Testis (tissue), 2 donors: ENCODE measurements at regions not wholly inside any gene's neighbourhood (a gene's known extent, or its start where the extent isn't known, plus 50 kb on each side); places are given as distances from the start of the nearest gene placed in this dataset.

Experiments
- DNase-seq: peaks from one replicate; pipeline ENCODE4 v3.0.0-alpha.2; 2019
- H3K27ac ChIP-seq, 2 donors: fragments of 200-600 bp; sonication (generic); one replicate each; pipeline ENCODE4 v1.5.1; 2019
- H3K27me3 ChIP-seq: fragments of 200-600 bp; sonication (generic); one replicate; pipeline ENCODE4 v1.5.1; 2019
- H3K36me3 ChIP-seq: fragments of 200-600 bp; sonication (generic); one replicate; pipeline ENCODE4 v1.5.1; 2017; ENCODE audit warnings: low read depth; ENCODE audit errors: missing control alignments
- H3K4me1 ChIP-seq: fragments of 200-600 bp; sonication (generic); one replicate; pipeline ENCODE4 v1.5.1; 2019
- H3K4me3 ChIP-seq, 2 donors: fragments of 200-600 bp; sonication (generic); one replicate each; pipeline ENCODE4 v1.5.1; 2017 to 2019
- H3K9me3 ChIP-seq: fragments of 200-600 bp; sonication (generic); one replicate; pipeline ENCODE4 v1.5.1; 2017
- POLR2A ChIP-seq: fragments of 450-650 bp; IDR thresholded peaks from one replicate; pipeline ENCODE4 v1.6.1; 2017; ENCODE audit warnings: antibody characterized with exemption, mild to moderate bottlenecking, moderate library complexity
- WGBS, 2 donors: methylation state at CpG; one replicate each; pipeline ENCODE4 v1.1.5; 2018; 5-methylcytosine and 5-hydroxymethylcytosine counted together
- intact Hi-C: fragments of 100-400 bp; cut with DNase I; formaldehyde crosslinking; loops from one replicate; pipeline ENCODE4 v1.15.1; 2023; ENCODE audit warnings: low total_unique reads
- TF ChIP-seq, protein P1 (sequence below), 3 experiments: fragments of 450-650 bp in 2 of 3; fragments of 200-600 bp in 1 of 3; sonication (generic) in 1 of 3; IDR thresholded peaks; one replicate each; pipeline ENCODE4 v1.5.1; 2016 to 2019; ENCODE audit warnings: antibody characterized with exemption in 3 of 3, mild to moderate bottlenecking in 2 of 3, moderate library complexity in 1 of 3

DNA sequence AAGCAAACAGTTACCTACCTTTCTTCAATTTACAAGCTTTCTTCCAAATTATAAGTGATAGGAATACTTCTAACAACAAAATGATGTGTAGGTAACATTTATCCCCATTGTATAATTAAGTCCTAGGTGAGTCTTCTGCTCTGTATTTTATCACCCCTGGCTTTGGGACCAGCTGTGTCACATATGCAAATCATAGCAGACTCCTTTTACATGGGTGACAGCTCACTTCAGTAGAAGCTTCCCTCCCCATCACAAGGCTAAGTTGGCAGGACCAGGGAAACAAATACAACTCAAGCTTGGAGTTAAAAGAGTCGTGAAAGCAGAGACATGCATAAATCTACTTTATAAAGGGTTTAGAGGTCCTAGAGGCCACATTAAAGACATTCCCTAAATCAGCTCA is 121.1 kb upstream of the RUNX1 start:
- intact Hi-C loops = no loop called here
- Histone ChIP-seq H3K9me3 (no peaks in the 10 kb centered on the region), H3K27ac (no peak overlapping the region), H3K27me3 (no peaks in the 10 kb centered on the region), H3K4me1 (no peaks in the 10 kb centered on the region), H3K4me3 (no peak overlapping the region), H3K36me3 (no peaks in the 10 kb centered on the region)
- TF ChIP-seq, protein P1, sequence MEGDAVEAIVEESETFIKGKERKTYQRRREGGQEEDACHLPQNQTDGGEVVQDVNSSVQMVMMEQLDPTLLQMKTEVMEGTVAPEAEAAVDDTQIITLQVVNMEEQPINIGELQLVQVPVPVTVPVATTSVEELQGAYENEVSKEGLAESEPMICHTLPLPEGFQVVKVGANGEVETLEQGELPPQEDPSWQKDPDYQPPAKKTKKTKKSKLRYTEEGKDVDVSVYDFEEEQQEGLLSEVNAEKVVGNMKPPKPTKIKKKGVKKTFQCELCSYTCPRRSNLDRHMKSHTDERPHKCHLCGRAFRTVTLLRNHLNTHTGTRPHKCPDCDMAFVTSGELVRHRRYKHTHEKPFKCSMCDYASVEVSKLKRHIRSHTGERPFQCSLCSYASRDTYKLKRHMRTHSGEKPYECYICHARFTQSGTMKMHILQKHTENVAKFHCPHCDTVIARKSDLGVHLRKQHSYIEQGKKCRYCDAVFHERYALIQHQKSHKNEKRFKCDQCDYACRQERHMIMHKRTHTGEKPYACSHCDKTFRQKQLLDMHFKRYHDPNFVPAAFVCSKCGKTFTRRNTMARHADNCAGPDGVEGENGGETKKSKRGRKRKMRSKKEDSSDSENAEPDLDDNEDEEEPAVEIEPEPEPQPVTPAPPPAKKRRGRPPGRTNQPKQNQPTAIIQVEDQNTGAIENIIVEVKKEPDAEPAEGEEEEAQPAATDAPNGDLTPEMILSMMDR (IDR thresholded peaks at IDR 0.05) = no peak
- TF ChIP-seq POLR2A = no peak
- DNase-seq = no peak
- 85 to 86% methylated on average over 1 of the region's 1 CpG for WGBS, 2 donors

DNA sequence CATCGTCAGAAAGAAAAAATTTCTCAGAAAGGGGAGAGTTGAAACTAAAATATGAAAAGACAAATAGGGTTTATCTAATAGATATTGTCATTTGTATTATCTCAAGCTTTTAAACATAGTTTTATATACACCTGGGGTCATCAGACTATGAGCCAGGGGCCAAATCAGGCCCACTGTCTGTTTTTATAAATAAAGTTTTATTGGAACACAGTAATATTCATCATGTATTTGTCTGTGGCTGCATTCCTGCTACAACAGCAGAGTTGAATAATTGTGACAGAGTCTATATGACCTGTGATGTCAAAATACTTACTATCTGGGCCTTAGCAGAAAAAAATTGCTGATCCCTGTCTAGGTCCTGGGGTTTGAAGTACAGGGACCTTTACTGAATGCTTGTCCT is 120.5 kb upstream of the RUNX1 start:
- H3K4me1 ChIP-seq = no peaks in the 10 kb centered on the region
- H3K4me3 ChIP-seq = no peak overlapping the region
- H3K9me3 ChIP-seq = no peaks in the 10 kb centered on the region
- intact Hi-C loops = no loop called here
- no peak for TF ChIP-seq POLR2A
- TF ChIP-seq, protein P1 (IDR thresholded peaks at IDR 0.05) = no peak
- DNase-seq = no peak
- no peaks in the 10 kb centered on the region for H3K27me3 ChIP-seq
- WGBS, 2 donors = 60 to 75% methylated on average over 1 of the region's 1 CpG
- no peak overlapping the region for H3K27ac ChIP-seq
- H3K36me3 ChIP-seq = no peaks in the 10 kb centered on the region

DNA sequence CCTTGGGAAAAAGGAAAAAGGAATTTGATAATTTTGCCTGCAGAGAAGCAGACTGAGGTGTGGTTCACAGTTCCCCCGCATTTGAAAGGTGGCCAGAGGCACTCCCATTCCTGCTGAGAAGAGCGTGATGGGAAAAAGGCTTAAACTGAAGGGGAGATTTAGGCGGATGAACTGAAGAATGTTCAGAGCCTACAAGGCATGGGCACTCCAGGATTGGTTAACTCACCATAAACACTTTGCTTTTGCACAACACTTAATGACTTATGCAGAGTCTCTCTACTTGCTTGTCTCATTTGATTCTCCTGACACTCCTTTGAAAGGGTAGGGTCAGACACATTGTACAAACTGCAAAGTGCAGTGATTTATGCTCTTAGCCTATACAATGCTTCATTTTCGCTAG is 119.6 kb upstream of the RUNX1 start:
- TF ChIP-seq, protein P1 (IDR thresholded peaks at IDR 0.05) = no peak
- TF ChIP-seq POLR2A = no peak
- no peaks in the 10 kb centered on the region for H3K4me1 ChIP-seq
- 60 to 70% methylated on average over 4 of the region's 4 CpGs for WGBS, 2 donors
- H3K9me3 ChIP-seq = no peaks in the 10 kb centered on the region
- intact Hi-C loops = no loop called here
- no peak for DNase-seq
- H3K36me3 ChIP-seq = no peaks in the 10 kb centered on the region
- no peak overlapping the region for H3K4me3 ChIP-seq
- no peaks in the 10 kb centered on the region for H3K27me3 ChIP-seq
- no peak overlapping the region for H3K27ac ChIP-seq

DNA sequence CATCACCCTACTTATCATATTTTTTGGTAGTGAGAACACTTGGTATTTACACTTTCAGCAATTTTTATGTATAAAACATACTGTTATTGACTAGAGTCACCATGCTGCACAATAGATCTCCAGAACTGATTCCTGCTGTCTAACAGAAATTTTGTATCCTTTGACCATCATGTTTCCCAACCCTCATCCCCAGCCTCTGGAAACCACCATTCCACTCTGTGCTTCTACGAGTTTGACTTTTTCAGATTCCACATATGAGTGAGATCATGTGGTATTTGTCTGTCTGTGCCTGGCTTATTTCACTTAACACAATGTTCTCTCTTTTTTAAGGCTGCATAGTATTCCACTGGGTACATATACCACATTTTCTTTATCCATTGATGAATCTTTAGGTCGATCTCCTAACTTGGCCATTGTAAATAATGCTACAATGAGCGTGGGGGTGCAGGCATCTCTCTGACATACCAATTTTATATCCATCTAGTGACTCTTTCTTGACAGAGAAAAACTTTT is 115.9 kb upstream of the RUNX1 start:
- Histone ChIP-seq H3K4me3 (no peak overlapping the region), H3K27ac (no peak overlapping the region), H3K9me3 (no peaks in the 10 kb centered on the region), H3K4me1 (no peaks in the 10 kb centered on the region), H3K27me3 (no peaks in the 10 kb centered on the region), H3K36me3 (no peaks in the 10 kb centered on the region)
- WGBS, 2 donors = 88 to 95% methylated on average over 3 of the region's 3 CpGs
- no peak for TF ChIP-seq POLR2A
- TF ChIP-seq, protein P1 (IDR thresholded peaks at IDR 0.05) = no peak
- intact Hi-C loops = no loop called here
- no peak for DNase-seq

DNA sequence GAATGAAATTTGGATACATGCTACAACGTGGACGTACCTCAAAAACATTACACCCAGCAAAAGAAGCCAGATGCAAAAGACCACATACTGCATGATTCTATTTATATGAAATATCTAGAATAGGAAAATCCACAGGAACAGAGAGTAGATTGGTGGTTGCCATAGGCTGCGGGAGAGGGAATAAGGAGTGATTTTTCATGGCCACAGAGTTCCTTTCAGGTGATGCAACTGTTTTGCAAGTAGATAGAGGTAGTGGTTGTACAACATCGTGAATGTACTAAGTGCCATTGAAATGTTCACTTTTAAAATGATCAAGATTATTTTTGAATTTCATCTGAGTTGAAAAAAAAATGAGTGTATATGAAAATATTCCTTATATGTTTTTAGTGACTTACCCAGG is 115.3 kb upstream of the RUNX1 start:
- no peaks in the 10 kb centered on the region for H3K4me1 ChIP-seq
- DNase-seq = no peak
- no peak overlapping the region for H3K4me3 ChIP-seq
- H3K36me3 ChIP-seq = no peaks in the 10 kb centered on the region
- H3K27me3 ChIP-seq = no peaks in the 10 kb centered on the region
- intact Hi-C loops = no loop called here
- H3K27ac ChIP-seq = no peak overlapping the region
- TF ChIP-seq POLR2A = no peak
- TF ChIP-seq, protein P1 (IDR thresholded peaks at IDR 0.05) = no peak
- H3K9me3 ChIP-seq = no peaks in the 10 kb centered on the region
- WGBS, 2 donors = 87 to 91% methylated on average over 4 of the region's 4 CpGs
